Esophagus muscularis mucosa (tissue), 4 donors: ENCODE measurements at regions not wholly inside any gene's neighbourhood (a gene's known extent, or its start where the extent isn't known, plus 50 kb on each side); places are given as distances from the start of the nearest gene placed in this dataset.

ENCODE experiments used
- DNase-seq: peaks from one replicate; pipeline ENCODE4 v3.0.0-alpha.2; 2017; ENCODE audit errors: extremely low spot score
- H3K27ac ChIP-seq, 4 donors: fragments of 200-600 bp; sonication (generic); replicated peaks in 1 of 4; 1 replicate in 3 of 4; 2 replicates in 1 of 4; pipeline ENCODE4 v1.5.1; 2016 to 2019; ENCODE audit warnings: mild to moderate bottlenecking in 1 of 4
- H3K27me3 ChIP-seq, 4 donors: fragments of 200-600 bp; sonication (generic); one replicate each; pipeline versions ENCODE4 v1.5.1 to v1.6.0; 2016 to 2019
- H3K36me3 ChIP-seq, 4 donors: fragments of 200-600 bp; sonication (generic); one replicate each; pipeline ENCODE4 v1.5.1; 2016 to 2019
- H3K4me1 ChIP-seq, 4 donors: fragments of 200-600 bp; sonication (generic); one replicate each; pipeline ENCODE4 v1.5.1; 2016 to 2019
- H3K4me3 ChIP-seq, 4 donors: fragments of 200-600 bp; sonication (generic); 1 replicate in 2 of 4; 2 replicates in 2 of 4; pipeline ENCODE4 v1.5.1; 2016 to 2019; ENCODE audit warnings: mild to moderate bottlenecking in 4 of 4, moderate library complexity in 1 of 4
- H3K9me3 ChIP-seq, 4 donors: fragments of 200-600 bp; sonication (generic); 1 replicate in 3 of 4; 2 replicates in 1 of 4; pipeline ENCODE4 v1.5.1; 2016 to 2019
- EP300 ChIP-seq: sonication (generic); formaldehyde crosslinking; IDR thresholded peaks from one replicate; pipeline ENCODE4 v1.6.1; 2017; ENCODE audit warnings: antibody characterized with exemption
- POLR2A ChIP-seq: fragments of 450-650 bp; IDR thresholded peaks from one replicate; pipeline ENCODE4 v1.6.1; 2017; ENCODE audit warnings: antibody characterized with exemption, moderate library complexity, mild to moderate bottlenecking, low read depth
- POLR2AphosphoS5 ChIP-seq, 2 donors: sonication (generic); formaldehyde crosslinking; IDR thresholded peaks; one replicate each; pipeline ENCODE4 v1.6.1; 2017; ENCODE audit warnings: antibody characterized with exemption in 2 of 2
- WGBS: methylation state at CpG from one replicate; pipeline ENCODE4 v1.1.5; 2018; 5-methylcytosine and 5-hydroxymethylcytosine counted together
- intact Hi-C: fragments of 100-400 bp; cut with DNase I; formaldehyde crosslinking; loops from one replicate; pipeline ENCODE4 v1.15.1; 2023
- TF ChIP-seq, protein P1 (sequence below), 3 experiments: fragments of 200-600 bp in 2 of 3; fragments of 450-650 bp in 1 of 3; sonication (generic) in 2 of 3; IDR thresholded peaks; one replicate each; pipeline ENCODE4 v1.5.1; 2017 to 2019; ENCODE audit warnings: antibody characterized with exemption in 3 of 3, mild to moderate bottlenecking in 2 of 3, moderate library complexity in 1 of 3

DNA sequence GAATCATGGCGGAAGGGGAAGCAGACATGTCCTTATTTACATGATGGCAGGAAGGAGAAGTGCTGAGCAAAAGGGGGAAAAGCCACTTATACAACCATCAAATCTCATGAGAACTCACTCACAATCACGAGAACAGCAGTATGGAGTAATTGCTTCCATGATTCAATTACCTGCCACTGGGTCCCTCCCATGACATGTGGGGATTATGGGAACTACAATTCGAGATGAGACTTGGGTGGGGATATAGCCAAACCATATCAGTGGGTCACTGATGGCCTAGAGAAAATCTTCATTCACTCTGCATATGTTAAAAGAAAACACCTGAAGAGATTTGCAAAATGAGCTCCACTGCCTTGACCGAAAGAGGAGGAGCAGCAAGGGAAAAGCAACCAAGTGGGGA lies 130.3 kb upstream of the FAM20A start:
- Histone ChIP-seq H3K4me3 (no peak overlapping the region), H3K9me3 (no peaks in the 10 kb centered on the region), H3K36me3 (no peaks in the 10 kb centered on the region), H3K27me3 (no peaks in the 10 kb centered on the region), H3K27ac (no peak overlapping the region), H3K4me1 (peaks cover 9 to 14% (median 12%) of the 10 kb centered on the region in 4 donors)
- no peak for DNase-seq
- WGBS = 65% methylated on average over 4 of the region's 4 CpGs
- TF ChIP-seq EP300 = no peak
- no peak for TF ChIP-seq POLR2A
- no peak for TF ChIP-seq POLR2AphosphoS5 (IDR thresholded peaks at IDR 0.05)
- TF ChIP-seq, protein P1, sequence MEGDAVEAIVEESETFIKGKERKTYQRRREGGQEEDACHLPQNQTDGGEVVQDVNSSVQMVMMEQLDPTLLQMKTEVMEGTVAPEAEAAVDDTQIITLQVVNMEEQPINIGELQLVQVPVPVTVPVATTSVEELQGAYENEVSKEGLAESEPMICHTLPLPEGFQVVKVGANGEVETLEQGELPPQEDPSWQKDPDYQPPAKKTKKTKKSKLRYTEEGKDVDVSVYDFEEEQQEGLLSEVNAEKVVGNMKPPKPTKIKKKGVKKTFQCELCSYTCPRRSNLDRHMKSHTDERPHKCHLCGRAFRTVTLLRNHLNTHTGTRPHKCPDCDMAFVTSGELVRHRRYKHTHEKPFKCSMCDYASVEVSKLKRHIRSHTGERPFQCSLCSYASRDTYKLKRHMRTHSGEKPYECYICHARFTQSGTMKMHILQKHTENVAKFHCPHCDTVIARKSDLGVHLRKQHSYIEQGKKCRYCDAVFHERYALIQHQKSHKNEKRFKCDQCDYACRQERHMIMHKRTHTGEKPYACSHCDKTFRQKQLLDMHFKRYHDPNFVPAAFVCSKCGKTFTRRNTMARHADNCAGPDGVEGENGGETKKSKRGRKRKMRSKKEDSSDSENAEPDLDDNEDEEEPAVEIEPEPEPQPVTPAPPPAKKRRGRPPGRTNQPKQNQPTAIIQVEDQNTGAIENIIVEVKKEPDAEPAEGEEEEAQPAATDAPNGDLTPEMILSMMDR (IDR thresholded peaks at IDR 0.05) = no peak
- intact Hi-C loops = no loop called here

DNA sequence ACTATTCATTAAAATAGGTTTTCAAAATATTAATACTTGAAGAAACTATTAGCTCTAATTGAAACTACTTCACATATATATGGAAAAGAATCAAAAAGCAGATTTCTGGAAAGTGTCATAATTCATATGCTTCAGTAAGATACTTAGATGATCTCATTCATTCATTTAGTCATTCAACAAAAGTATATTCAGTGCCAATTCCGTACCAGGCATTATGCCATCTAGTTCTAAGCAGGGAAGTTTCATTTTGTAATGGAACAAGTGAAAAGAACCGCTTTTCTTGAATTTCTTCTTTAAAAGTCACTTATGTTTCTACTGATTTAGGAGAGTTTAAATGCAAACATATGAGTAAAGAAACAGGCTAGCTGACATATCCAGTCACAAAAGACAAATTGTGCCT lies 118.3 kb upstream of the FAM20A start:
- H3K4me1 ChIP-seq = no peaks in the 10 kb centered on the region
- no peak for TF ChIP-seq EP300
- no peak for DNase-seq
- no peaks in the 10 kb centered on the region for H3K9me3 ChIP-seq
- 69% methylated on average over 2 of the region's 2 CpGs for WGBS
- H3K27me3 ChIP-seq = peaks cover 0 to 3% (median 0%) of the 10 kb centered on the region in 4 donors
- intact Hi-C loops = no loop called here
- H3K4me3 ChIP-seq = no peak overlapping the region
- no peaks in the 10 kb centered on the region for H3K36me3 ChIP-seq
- no peak overlapping the region for H3K27ac ChIP-seq

DNA sequence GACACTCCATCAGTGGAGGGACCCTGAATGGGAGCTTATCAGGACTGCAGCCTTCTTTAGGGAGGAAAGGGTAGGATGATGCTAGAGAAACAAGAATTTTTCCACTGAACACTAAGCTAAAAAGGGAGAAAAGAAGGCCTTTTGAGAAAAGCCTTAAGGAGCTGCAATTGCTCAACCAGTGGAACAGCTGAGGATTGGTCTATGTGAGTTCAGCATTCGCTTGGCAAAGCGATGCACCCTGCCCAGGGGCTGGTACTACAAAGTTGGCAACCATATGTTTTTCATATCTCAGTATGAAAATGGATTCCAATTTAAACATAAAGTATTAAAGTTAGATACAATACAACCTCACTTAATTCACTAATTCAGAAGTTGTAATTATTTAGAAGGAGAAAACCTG lies 117.8 kb upstream of the FAM20A start:
- Histone ChIP-seq H3K36me3 (no peaks in the 10 kb centered on the region), H3K27me3 (peaks cover 0 to 3% (median 0%) of the 10 kb centered on the region in 4 donors), H3K4me3 (no peak overlapping the region), H3K27ac (no peak overlapping the region), H3K9me3 (no peaks in the 10 kb centered on the region), H3K4me1 (no peaks in the 10 kb centered on the region)
- no peak for DNase-seq
- TF ChIP-seq, protein P1 (IDR thresholded peaks at IDR 0.05) = no peak
- TF ChIP-seq EP300 (no peak), POLR2AphosphoS5 (IDR thresholded peaks at IDR 0.05) (no peak), POLR2A (no peak)
- intact Hi-C loops = no loop called here
- WGBS = 94% methylated on average over 2 of the region's 2 CpGs

DNA sequence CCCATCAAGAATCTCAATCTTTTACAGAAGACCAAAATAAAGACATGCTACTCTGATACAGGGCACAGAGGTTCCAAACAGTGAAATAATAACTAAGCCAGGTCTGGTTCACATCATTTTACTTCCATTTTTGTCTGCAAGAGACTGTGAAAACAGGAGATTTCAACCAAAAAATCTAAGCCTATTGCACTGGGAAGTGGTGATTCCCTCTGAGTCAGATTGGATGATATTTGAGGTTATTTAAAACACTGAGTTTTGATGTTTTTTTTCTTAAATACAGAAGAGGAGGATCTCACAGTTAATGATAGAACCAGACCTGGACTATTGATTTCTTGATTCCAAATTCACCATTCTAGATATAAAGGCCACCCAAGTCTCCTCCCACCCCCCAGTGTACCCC lies 117.3 kb upstream of the FAM20A start:
- intact Hi-C loops = no loop called here
- no peaks in the 10 kb centered on the region for H3K36me3 ChIP-seq

DNA sequence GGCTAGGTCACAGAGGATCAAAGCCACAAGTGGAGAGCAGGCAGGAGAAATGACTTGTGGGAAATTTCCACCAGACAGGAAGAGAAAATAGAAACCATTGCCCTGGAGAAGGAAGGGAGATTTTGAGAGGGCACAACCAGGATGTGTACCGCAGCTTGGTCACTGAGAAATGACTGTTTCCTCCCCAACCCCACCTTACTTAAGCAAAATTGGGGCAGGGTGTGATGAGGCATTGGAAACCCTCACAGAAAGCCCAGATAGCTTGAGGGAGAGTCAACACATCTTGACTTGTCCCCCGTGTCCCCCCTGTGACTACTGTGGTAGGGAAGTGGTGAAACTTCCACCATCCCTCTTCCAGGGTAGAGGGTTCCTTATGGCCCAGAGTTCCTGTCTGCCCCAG lies 113.5 kb upstream of the FAM20A start:
- no peak overlapping the region for H3K27ac ChIP-seq
- no peaks in the 10 kb centered on the region for H3K27me3 ChIP-seq
- DNase-seq = peak; percentile 39
- TF ChIP-seq POLR2A (no peak), EP300 (no peak), POLR2AphosphoS5 (IDR thresholded peaks at IDR 0.05) (no peak)
- TF ChIP-seq, protein P1 (IDR thresholded peaks at IDR 0.05) = no peak
- 85% methylated on average over 2 of the region's 2 CpGs for WGBS
- intact Hi-C loops = no loop called here
- no peaks in the 10 kb centered on the region for H3K9me3 ChIP-seq
- no peak overlapping the region for H3K4me3 ChIP-seq
- no peaks in the 10 kb centered on the region for H3K36me3 ChIP-seq
- H3K4me1 ChIP-seq = peaks cover 0 to 5% (median 0%) of the 10 kb centered on the region in 4 donors

More for the DNA sequence above, 117.3 kb upstream of the FAM20A start:
- no peak overlapping the region for H3K27ac ChIP-seq
- no peak for DNase-seq
- H3K4me3 ChIP-seq = no peak overlapping the region
- no peaks in the 10 kb centered on the region for H3K9me3 ChIP-seq
- H3K27me3 ChIP-seq = peaks cover 0 to 3% (median 0%) of the 10 kb centered on the region in 4 donors
- TF ChIP-seq EP300 (no peak), POLR2A (no peak), POLR2AphosphoS5 (IDR thresholded peaks at IDR 0.05) (no peak)
- TF ChIP-seq, protein P1 (IDR thresholded peaks at IDR 0.05) = no peak
- H3K4me1 ChIP-seq = no peaks in the 10 kb centered on the region
